Heart left ventricle (tissue), 16 donors: ENCODE measurements at regions not wholly inside any gene's neighbourhood (a gene's known extent, or its start where the extent isn't known, plus 50 kb on each side); places are given as distances from the start of the nearest gene placed in this dataset.

Source experiments
- ATAC-seq, 4 donors: fragments of 200-7000 bp; cut with Tn5 transposase; one replicate each; pipeline ENCODE4 v1.9.1; 2020 to 2022; ENCODE audit warnings: moderate library complexity in 4 of 4, mild to moderate bottlenecking in 3 of 4, moderate number of reproducible peaks in 1 of 4
- DNase-seq, 5 donors: peaks; one replicate each; pipeline ENCODE4 v3.0.0-alpha.2; 2020
- H3K27ac ChIP-seq, 12 donors: fragments of 200-600 bp; sonication (generic) in 4 of 12; one replicate each; pipeline versions ENCODE4 v1.5.0 to v1.8.0; 2016 to 2022; ENCODE audit warnings: mild to moderate bottlenecking in 2 of 12
- H3K27me3 ChIP-seq, 9 donors: fragments of 200-600 bp; sonication (generic) in 2 of 9; one replicate each; pipeline versions ENCODE4 v1.5.1 to v1.8.0; 2016 to 2022; ENCODE audit warnings: mild to moderate bottlenecking in 3 of 9
- H3K36me3 ChIP-seq, 9 donors: fragments of 200-600 bp; sonication (generic) in 2 of 9; one replicate each; pipeline versions ENCODE4 v1.5.0 to v1.8.0; 2018 to 2022; ENCODE audit warnings: mild to moderate bottlenecking in 2 of 9
- H3K4me1 ChIP-seq, 12 donors: fragments of 200-600 bp; sonication (generic) in 4 of 12; one replicate each; pipeline versions ENCODE4 v1.5.0 to v1.8.0; 2016 to 2022; ENCODE audit warnings: mild to moderate bottlenecking in 3 of 12
- H3K4me3 ChIP-seq, 12 donors: fragments of 200-600 bp; sonication (generic) in 4 of 12; one replicate each; pipeline versions ENCODE4 v1.5.0 to v1.8.0; 2017 to 2022; ENCODE audit warnings: mild to moderate bottlenecking in 9 of 12, moderate library complexity in 4 of 12
- H3K9me3 ChIP-seq, 12 donors: fragments of 200-600 bp; sonication (generic) in 4 of 12; one replicate each; pipeline versions ENCODE4 v1.5.0 to v1.8.0; 2016 to 2022; ENCODE audit warnings: mild to moderate bottlenecking in 1 of 12
- POLR2A ChIP-seq, 2 donors: fragments of 450-650 bp; IDR thresholded peaks; one replicate each; pipeline ENCODE4 v1.6.1; 2017; ENCODE audit warnings: antibody characterized with exemption in 2 of 2, mild to moderate bottlenecking in 2 of 2, moderate library complexity in 2 of 2
- WGBS, 4 donors: extraction: QIAGEN DNeasy Blood & Tissue Kit in 2 of 4; methylation state at CpG; one replicate each; pipeline versions ENCODE4 v1.1.5 to v1.1.7; 2013 to 2018; 5-methylcytosine and 5-hydroxymethylcytosine counted together
- intact Hi-C, 10 donors: fragments of 100-400 bp; cut with DNase I; formaldehyde crosslinking; loops; one replicate each; pipeline versions ENCODE4 v1.11.1 to v1.14.2; 2022
- TF ChIP-seq, protein P1 (sequence below), 12 donors: fragments of 200-600 bp; sonication (generic) in 4 of 12; IDR thresholded peaks; one replicate each; pipeline versions ENCODE4 v1.5.0 to v1.8.0; 2018 to 2022; ENCODE audit warnings: antibody characterized with exemption in 12 of 12, mild to moderate bottlenecking in 5 of 12
- donor health status: ischemic (EF 13 %, LVEDD 7.1; RV severe dilation, severe dysfunction).
- donor health status: healthy with polysubstance abuse.
- donor health status: DM: no; HTN: yes; CAD: no.
- donor health status: DM: no; HTN: no; CAD: no.
- donor health status: ischemic (EF 25% LVEDD 6.9; RV normal size, moderate dysfunction).
- donor health status: ischemic (EF 25% LVEDD 5.7; RV mildly dilated, moderate dysfunction).
- donor health status: healthy.
- donor health status: DM: yes; HTN: yes; CAD: no.
- donor health status: ischemic (EF 35%, LVEDD 5.7; RV mildly dilated, moderate dysfunction).
- donor health status: nonischemic (EF 11% LVEDD 7.7; RV severe dilation, severe dysfunction).
- donor health status: DM: yes; HTN: yes; CAD: no.
- donor health status: PGD.
- donor health status: ischemic (EF 29% LVEDD 5.4; RV normal size, mild dysfunction).
- donor health status: nonischemic (EF 23%, LVEDD 6.1; RV moderate dilation, normal function).

DNA sequence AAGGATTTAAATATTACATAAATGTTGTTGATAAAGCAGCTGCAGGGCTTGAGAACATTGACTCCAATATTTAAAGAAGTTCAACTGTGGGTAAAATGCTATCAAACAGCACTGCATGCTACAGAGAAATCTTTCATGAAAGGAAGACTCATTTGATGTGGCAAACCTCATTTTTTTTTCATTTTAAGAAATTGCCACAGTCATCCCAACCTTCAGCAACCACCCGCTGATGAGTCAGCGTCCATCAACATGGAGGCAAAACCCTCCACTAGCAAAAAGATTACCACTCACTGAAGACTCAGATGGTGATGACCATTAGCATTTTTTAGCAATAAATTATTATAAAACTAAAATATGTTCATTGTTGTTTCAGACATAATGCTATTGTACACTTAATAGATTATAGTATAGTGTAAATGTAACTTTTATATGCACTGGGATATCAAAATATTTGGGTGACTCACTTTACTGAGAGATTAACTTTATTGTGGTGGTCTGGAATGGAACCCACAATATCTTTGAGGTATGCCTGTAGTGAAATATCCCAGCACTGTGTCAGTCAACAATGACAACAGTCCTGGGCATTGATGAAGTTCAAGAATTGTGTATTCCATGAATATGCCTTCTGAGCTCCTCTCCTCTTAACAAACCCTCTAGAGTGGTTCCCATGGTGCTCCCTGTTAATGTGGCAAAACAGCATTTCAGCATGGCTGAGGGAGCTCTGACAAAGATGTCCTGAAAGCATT, 52.4 kb upstream of the SOX21 start:
- H3K27me3 ChIP-seq = peaks cover 0 to 11% (median 0%) of the 10 kb centered on the region in 9 donors
- no peak for ATAC-seq
- H3K4me1 ChIP-seq = no peaks in the 10 kb centered on the region
- 88 to 97% (median 92%) methylated on average over 2 of the region's 2 CpGs for WGBS, 4 donors
- intact Hi-C loops = no loop called here
- H3K4me3 ChIP-seq = no peak overlapping the region
- no peak overlapping the region for H3K27ac ChIP-seq
- DNase-seq = no peak
- no peak for TF ChIP-seq POLR2A (IDR thresholded peaks at IDR 0.05)
- TF ChIP-seq, protein P1, sequence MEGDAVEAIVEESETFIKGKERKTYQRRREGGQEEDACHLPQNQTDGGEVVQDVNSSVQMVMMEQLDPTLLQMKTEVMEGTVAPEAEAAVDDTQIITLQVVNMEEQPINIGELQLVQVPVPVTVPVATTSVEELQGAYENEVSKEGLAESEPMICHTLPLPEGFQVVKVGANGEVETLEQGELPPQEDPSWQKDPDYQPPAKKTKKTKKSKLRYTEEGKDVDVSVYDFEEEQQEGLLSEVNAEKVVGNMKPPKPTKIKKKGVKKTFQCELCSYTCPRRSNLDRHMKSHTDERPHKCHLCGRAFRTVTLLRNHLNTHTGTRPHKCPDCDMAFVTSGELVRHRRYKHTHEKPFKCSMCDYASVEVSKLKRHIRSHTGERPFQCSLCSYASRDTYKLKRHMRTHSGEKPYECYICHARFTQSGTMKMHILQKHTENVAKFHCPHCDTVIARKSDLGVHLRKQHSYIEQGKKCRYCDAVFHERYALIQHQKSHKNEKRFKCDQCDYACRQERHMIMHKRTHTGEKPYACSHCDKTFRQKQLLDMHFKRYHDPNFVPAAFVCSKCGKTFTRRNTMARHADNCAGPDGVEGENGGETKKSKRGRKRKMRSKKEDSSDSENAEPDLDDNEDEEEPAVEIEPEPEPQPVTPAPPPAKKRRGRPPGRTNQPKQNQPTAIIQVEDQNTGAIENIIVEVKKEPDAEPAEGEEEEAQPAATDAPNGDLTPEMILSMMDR (IDR thresholded peaks at IDR 0.05) = no peak
- peaks cover 0 to 3% (median 0%) of the 10 kb centered on the region in 12 donors for H3K9me3 ChIP-seq
- no peaks in the 10 kb centered on the region for H3K36me3 ChIP-seq
